DND-41 (cell line): ENCODE measurements at regions not wholly inside any gene's neighbourhood (a gene's known extent, or its start where the extent isn't known, plus 50 kb on each side); places are given as distances from the start of the nearest gene placed in this dataset.

Experiments used
- ATAC-seq: fragments of 200-7000 bp; cut with Tn5 transposase; 3 replicates; pipeline ENCODE4 v1.9.1; 2021; ENCODE audit warnings: low read depth; ENCODE audit not compliant: insufficient read depth
- DNase-seq: peaks from one replicate; pipeline ENCODE4 v3.0.0-alpha.2; 2020
- H2AFZ ChIP-seq: 2 replicates; pipeline ENCODE4 v1.6.0; 2012; ENCODE audit warnings: low read depth, low read length
- H3K27ac ChIP-seq: 2 replicates; pipeline ENCODE4 v1.5.1; 2012; ENCODE audit warnings: low read length, inconsistent platforms
- H3K27me3 ChIP-seq: fragments of 200-600 bp; sonication (generic); 2 replicates; pipeline ENCODE4 v1.6.0; 2012; ENCODE audit warnings: low read length, mild to moderate bottlenecking, inconsistent platforms; ENCODE audit not compliant: insufficient read depth, poor library complexity
- H3K36me3 ChIP-seq: 2 replicates; pipeline ENCODE4 v1.5.1; 2012; ENCODE audit warnings: low read length, inconsistent platforms; ENCODE audit not compliant: insufficient read depth
- H3K4me1 ChIP-seq: 2 replicates; pipeline ENCODE4 v1.5.1; 2012; ENCODE audit warnings: mild to moderate bottlenecking, low read length; ENCODE audit not compliant: insufficient read depth
- H3K4me2 ChIP-seq: 2 replicates; pipeline ENCODE4 v1.6.0; 2012; ENCODE audit warnings: mild to moderate bottlenecking, moderate library complexity, low read length, inconsistent platforms; ENCODE audit not compliant: insufficient read depth
- H3K4me3 ChIP-seq, 2 experiments: fragments of 200-600 bp in 1 of 2; shearing (Covaris generic) in 1 of 2; 2 replicates each; pipeline ENCODE4 v1.5.1; 2012 to 2016; ENCODE audit warnings: inconsistent platforms in 2 of 2, low read length in 2 of 2, mild to moderate bottlenecking in 2 of 2, low read depth in 1 of 2, moderate library complexity in 1 of 2
- H3K79me2 ChIP-seq: 2 replicates; pipeline ENCODE4 v1.6.0; 2012; ENCODE audit warnings: low read length, inconsistent platforms; ENCODE audit not compliant: insufficient read depth
- H3K9ac ChIP-seq: 2 replicates; pipeline ENCODE4 v1.6.0; 2012; ENCODE audit warnings: low read depth, mild to moderate bottlenecking, inconsistent platforms, low read length, moderate library complexity
- H3K9me3 ChIP-seq: 2 replicates; pipeline ENCODE4 v1.5.1; 2012; ENCODE audit warnings: low read length, moderate library complexity, mild to moderate bottlenecking, inconsistent platforms; ENCODE audit not compliant: insufficient read depth, severe bottlenecking
- H4K20me1 ChIP-seq: 2 replicates; pipeline ENCODE4 v1.6.0; 2012; ENCODE audit warnings: low read length; ENCODE audit not compliant: insufficient read depth
- CTCF ChIP-seq: IDR thresholded peaks from 2 replicates; pipeline ENCODE4 v1.5.1; 2012; ENCODE audit warnings: borderline replicate concordance, low read length, moderate library complexity, mild to moderate bottlenecking; ENCODE audit not compliant: poor library complexity, severe bottlenecking; ENCODE audit errors: extremely low read depth
- EZH2 ChIP-seq: IDR thresholded peaks from 3 replicates; pipeline ENCODE4 v1.6.1; 2012; ENCODE audit warnings: borderline replicate concordance, low read depth, mild to moderate bottlenecking, moderate library complexity, low read length, inconsistent platforms; ENCODE audit not compliant: severe bottlenecking

- H3K36me3 ChIP-seq = no peaks in the 10 kb centered on the region
- no peak overlapping the region for H3K27ac ChIP-seq
Measured at GRCh38 chr2:57902578-57902977, 144.0 kb upstream of the VRK2 start.

GRCh38 chr2:57906152-57906732 lies 140.4 kb upstream of the VRK2 start:
- Histone ChIP-seq H2AFZ (no peak overlapping the region), H3K9me3 (no peaks in the 10 kb centered on the region), H3K4me1 (no peaks in the 10 kb centered on the region), H3K36me3 (no peaks in the 10 kb centered on the region), H3K27ac (no peak overlapping the region), H3K9ac (no peak overlapping the region), H3K27me3 (no peaks in the 10 kb centered on the region), H3K4me2 (no peak overlapping the region), H3K79me2 (no peaks in the 10 kb centered on the region), H4K20me1 (no peaks in the 10 kb centered on the region), H3K4me3 (no peak overlapping the region)
- DNase-seq (no peak), ATAC-seq (peak; percentile 88)
- TF ChIP-seq EZH2 (no peak), CTCF (peak; percentile 78)

More at GRCh38 chr2:57902578-57902977, 144.0 kb upstream of the VRK2 start:
- Histone ChIP-seq H3K4me3 (no peak overlapping the region), H3K27me3 (no peaks in the 10 kb centered on the region), H3K9me3 (no peaks in the 10 kb centered on the region), H3K9ac (no peak overlapping the region), H2AFZ (no peak overlapping the region), H3K4me2 (no peak overlapping the region), H4K20me1 (no peaks in the 10 kb centered on the region), H3K4me1 (no peaks in the 10 kb centered on the region), H3K79me2 (no peaks in the 10 kb centered on the region)
- TF ChIP-seq CTCF (no peak), EZH2 (no peak)
- ATAC-seq (no peak), DNase-seq (no peak)

- Histone ChIP-seq H3K4me3 (no peak overlapping the region), H3K27me3 (no peaks in the 10 kb centered on the region), H3K27ac (no peak overlapping the region), H3K4me1 (no peaks in the 10 kb centered on the region), H3K36me3 (no peaks in the 10 kb centered on the region), H3K9ac (no peak overlapping the region), H2AFZ (no peak overlapping the region), H3K9me3 (no peaks in the 10 kb centered on the region), H4K20me1 (no peaks in the 10 kb centered on the region), H3K4me2 (no peak overlapping the region), H3K79me2 (no peaks in the 10 kb centered on the region)
- DNase-seq (no peak), ATAC-seq (no peak)
- TF ChIP-seq EZH2 = no peak
- TF ChIP-seq CTCF = no peak
Measured at GRCh38 chr2:57907411-57907810, 139.2 kb upstream of the VRK2 start.
